Caco-2 (cell line): ENCODE measurements at regions not wholly inside any gene's neighbourhood (a gene's known extent, or its start where the extent isn't known, plus 50 kb on each side); places are given as distances from the start of the nearest gene placed in this dataset.

Experiments used
- BruUV-seq: library from RNA; stranded (reverse); fragments of 400-500 nt; replicated peaks from 2 replicates; lab custom pipeline; 2021; lab: Mats Ljungman, UMichigan
- CTCF ChIA-PET: fragments of 300-600 bp; sonication (Branson Sonifier 250); formaldehyde crosslinking; loops from one replicate; lab custom pipeline; 2022; ENCODE audit warnings: antibody characterized with exemption; lab: Charles Lee
- POLR2A ChIA-PET: fragments of 300-600 bp; sonication (Branson Sonifier 250); formaldehyde crosslinking; loops from one replicate; lab custom pipeline; 2022; ENCODE audit warnings: antibody characterized with exemption; lab: Charles Lee
- DNase-seq, 2 experiments: peaks; one replicate each; pipeline versions ENCODE4 v3.0.0 to v3.0.0-alpha.2; 2020 to 2022
- H3K27me3 ChIP-seq: replicated peaks from 2 replicates; pipeline ENCODE4 v1.6.0; 2011; ENCODE audit warnings: low read length; ENCODE audit not compliant: control insufficient read depth, insufficient read depth
- H3K36me3 ChIP-seq: 2 replicates; pipeline ENCODE4 v1.5.1; 2011; ENCODE audit warnings: low read length; ENCODE audit not compliant: control insufficient read depth, insufficient read depth
- H3K4me1 ChIP-seq: fragments of 250-450 bp; sonication (Bioruptor Pico); 2 replicates; pipeline ENCODE4 v1.5.1; 2020; ENCODE audit warnings: mild to moderate bottlenecking
- H3K4me3 ChIP-seq: 2 replicates; pipeline ENCODE4 v1.5.1; 2011; ENCODE audit warnings: low read depth, mild to moderate bottlenecking, control low read depth, low read length
- H3K9me3 ChIP-seq: fragments of 250-450 bp; sonication (Bioruptor Pico); 2 replicates; pipeline ENCODE4 v1.5.1; 2020; ENCODE audit warnings: mild to moderate bottlenecking, moderate library complexity
- H3K27ac Mint-ChIP-seq: one replicate; pipeline ENCODE4 v1.8.0; 2022; ENCODE audit warnings: mixed read lengths; ENCODE audit not compliant: unreplicated experiment
- H3K27me3 Mint-ChIP-seq: one replicate; pipeline ENCODE4 v1.8.0; 2022; ENCODE audit warnings: mixed read lengths; ENCODE audit not compliant: insufficient read depth, unreplicated experiment
- H3K36me3 Mint-ChIP-seq: one replicate; pipeline ENCODE4 v1.8.0; 2022; ENCODE audit warnings: mild to moderate bottlenecking, mixed read lengths; ENCODE audit not compliant: insufficient read depth, unreplicated experiment
- H3K4me1 Mint-ChIP-seq: one replicate; pipeline ENCODE4 v1.8.0; 2022; ENCODE audit warnings: low read depth, mixed read lengths; ENCODE audit not compliant: unreplicated experiment
- H3K4me3 Mint-ChIP-seq: one replicate; pipeline ENCODE4 v1.8.0; 2022; ENCODE audit warnings: mild to moderate bottlenecking, moderate library complexity, mixed read lengths; ENCODE audit not compliant: unreplicated experiment
- H3K9me3 Mint-ChIP-seq: one replicate; pipeline ENCODE4 v1.8.0; 2022; ENCODE audit warnings: mixed read lengths; ENCODE audit not compliant: unreplicated experiment
- intact Hi-C: fragments of 100-400 bp; cut with micrococcal nuclease; formaldehyde crosslinking; loops from one replicate; pipeline ENCODE4 v1.10.0; 2022; ENCODE audit not compliant: unreplicated experiment
- TF ChIP-seq, protein P1 (sequence below), 2 experiments: fragments of 200-600 bp in 1 of 2; IDR thresholded peaks; 1 replicate in 1 of 2; 2 replicates in 1 of 2; pipeline versions ENCODE4 v1.5.1 to v1.8.0; 2011 to 2022; ENCODE audit warnings: antibody characterized with exemption in 1 of 2, control low read depth in 1 of 2, inconsistent platforms in 1 of 2, low read depth in 1 of 2, low read length in 1 of 2, mild to moderate bottlenecking in 1 of 2, moderate library complexity in 1 of 2; ENCODE audit not compliant: insufficient read depth in 1 of 2, severe bottlenecking in 1 of 2, unreplicated experiment in 1 of 2

- Mint-ChIP-seq H3K4me1 (no peaks in the 10 kb centered on the region), H3K27me3 (peaks cover 3% of the 10 kb centered on the region), H3K36me3 (no peaks in the 10 kb centered on the region), H3K9me3 (no peaks in the 10 kb centered on the region), H3K27ac (no peak overlapping the region), H3K4me3 (no peak overlapping the region)
- no peak for DNase-seq
- no peaks in the 10 kb centered on the region for H3K4me1 ChIP-seq
- CTCF ChIA-PET = no interaction called here
- no peaks in the 10 kb centered on the region for H3K36me3 ChIP-seq
- POLR2A ChIA-PET = no interaction called here
- H3K4me3 ChIP-seq = no peak overlapping the region
- no TSS peak for BruUV-seq
- no peaks in the 10 kb centered on the region for H3K9me3 ChIP-seq
- intact Hi-C loops = no loop called here
- TF ChIP-seq, protein P1, sequence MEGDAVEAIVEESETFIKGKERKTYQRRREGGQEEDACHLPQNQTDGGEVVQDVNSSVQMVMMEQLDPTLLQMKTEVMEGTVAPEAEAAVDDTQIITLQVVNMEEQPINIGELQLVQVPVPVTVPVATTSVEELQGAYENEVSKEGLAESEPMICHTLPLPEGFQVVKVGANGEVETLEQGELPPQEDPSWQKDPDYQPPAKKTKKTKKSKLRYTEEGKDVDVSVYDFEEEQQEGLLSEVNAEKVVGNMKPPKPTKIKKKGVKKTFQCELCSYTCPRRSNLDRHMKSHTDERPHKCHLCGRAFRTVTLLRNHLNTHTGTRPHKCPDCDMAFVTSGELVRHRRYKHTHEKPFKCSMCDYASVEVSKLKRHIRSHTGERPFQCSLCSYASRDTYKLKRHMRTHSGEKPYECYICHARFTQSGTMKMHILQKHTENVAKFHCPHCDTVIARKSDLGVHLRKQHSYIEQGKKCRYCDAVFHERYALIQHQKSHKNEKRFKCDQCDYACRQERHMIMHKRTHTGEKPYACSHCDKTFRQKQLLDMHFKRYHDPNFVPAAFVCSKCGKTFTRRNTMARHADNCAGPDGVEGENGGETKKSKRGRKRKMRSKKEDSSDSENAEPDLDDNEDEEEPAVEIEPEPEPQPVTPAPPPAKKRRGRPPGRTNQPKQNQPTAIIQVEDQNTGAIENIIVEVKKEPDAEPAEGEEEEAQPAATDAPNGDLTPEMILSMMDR (IDR thresholded peaks at IDR 0.05; ENCODE audit: insufficient read depth in 1 of 2, low read depth in 1 of 2, low read length in 1 of 2, severe bottlenecking in 1 of 2, unreplicated experiment in 1 of 2) = no peak
- H3K27me3 ChIP-seq = no peaks in the 10 kb centered on the region
Observed at GRCh38 chr5:118354797-118355196, 633.5 kb downstream of the DTWD2 start.

GRCh38 chr5:118353970-118354369 lies 634.4 kb downstream of the DTWD2 start:
- intact Hi-C loops = no loop called here
- Histone ChIP-seq H3K9me3 (no peaks in the 10 kb centered on the region), H3K27me3 (no peaks in the 10 kb centered on the region), H3K36me3 (no peaks in the 10 kb centered on the region), H3K4me3 (no peak overlapping the region), H3K4me1 (no peaks in the 10 kb centered on the region)
- H3K27me3 Mint-ChIP-seq = peaks cover 3% of the 10 kb centered on the region
- TF ChIP-seq, protein P1 (IDR thresholded peaks at IDR 0.05; ENCODE audit: insufficient read depth in 1 of 2, low read depth in 1 of 2, low read length in 1 of 2, severe bottlenecking in 1 of 2, unreplicated experiment in 1 of 2) = no peak
- no TSS peak for BruUV-seq
- CTCF ChIA-PET = no interaction called here
- H3K9me3 Mint-ChIP-seq = no peaks in the 10 kb centered on the region
- no peaks in the 10 kb centered on the region for H3K36me3 Mint-ChIP-seq
- no peak overlapping the region for H3K4me3 Mint-ChIP-seq
- no peaks in the 10 kb centered on the region for H3K4me1 Mint-ChIP-seq
- POLR2A ChIA-PET = no interaction called here
- DNase-seq = no peak
- H3K27ac Mint-ChIP-seq = no peak overlapping the region

DNA sequence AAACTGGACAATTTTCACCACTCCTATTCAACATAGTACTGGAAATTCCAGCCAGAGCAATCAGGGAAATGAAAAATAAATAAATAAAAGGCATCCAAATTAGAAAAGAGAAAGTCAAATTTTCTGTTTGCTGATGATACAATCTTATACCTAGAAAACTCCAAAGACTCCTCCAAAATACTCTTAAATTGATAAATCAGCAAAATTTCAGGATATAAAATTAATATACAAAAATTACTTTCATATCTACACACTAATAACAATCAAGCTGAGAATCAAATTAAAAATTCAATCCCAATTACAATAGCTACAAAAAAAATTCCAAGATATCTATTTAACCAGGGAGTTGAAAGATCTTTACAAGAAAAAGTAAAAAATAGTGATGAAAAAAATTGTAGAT lies 651.9 kb downstream of the DTWD2 start:
- Mint-ChIP-seq H3K27me3 (peaks cover 6% of the 10 kb centered on the region), H3K4me1 (no peaks in the 10 kb centered on the region), H3K27ac (no peak overlapping the region), H3K4me3 (no peak overlapping the region), H3K9me3 (no peaks in the 10 kb centered on the region), H3K36me3 (no peaks in the 10 kb centered on the region)
- no peaks in the 10 kb centered on the region for H3K36me3 ChIP-seq
- H3K9me3 ChIP-seq = no peaks in the 10 kb centered on the region; the same call in 1 of the 2 replicates
- H3K27me3 ChIP-seq = no peaks in the 10 kb centered on the region
- no peak overlapping the region for H3K4me3 ChIP-seq
- no peak for DNase-seq
- TF ChIP-seq, protein P1 (IDR thresholded peaks at IDR 0.05; ENCODE audit: insufficient read depth in 1 of 2, low read depth in 1 of 2, low read length in 1 of 2, severe bottlenecking in 1 of 2, unreplicated experiment in 1 of 2) = no peak
- intact Hi-C loops = no loop called here
- no peaks in the 10 kb centered on the region for H3K4me1 ChIP-seq
- CTCF ChIA-PET = no interaction called here
- POLR2A ChIA-PET = no interaction called here
- no TSS peak for BruUV-seq
